A549 (cell line): ENCODE measurements at regions not wholly inside any gene's neighbourhood (a gene's known extent, or its start where the extent isn't known, plus 50 kb on each side); places are given as distances from the start of the nearest gene placed in this dataset.

Experiments used
- CEBPB ChIP-seq, 2 experiments: fragments of >200 bp in 1 of 2; sonication (Bioruptor Twin) in 1 of 2; formaldehyde crosslinking in 1 of 2; IDR thresholded peaks; 2 replicates each; pipeline ENCODE4 v1.6.1; 2012 to 2016
- CTCF ChIP-seq: fragments of >200 bp; sonication (Bioruptor Twin); formaldehyde crosslinking; IDR thresholded peaks from 3 replicates; pipeline ENCODE4 v1.5.1; 2016
- ELK1 ChIP-seq: fragments of 150-350 bp; IDR thresholded peaks from 2 replicates; pipeline ENCODE4 v1.6.1; 2014; ENCODE audit warnings: low read depth, mild to moderate bottlenecking, low read length
- JUN ChIP-seq, 2 experiments: fragments of >200 bp; sonication (Bioruptor Twin); formaldehyde crosslinking; IDR thresholded peaks; 2 replicates in 1 of 2; 3 replicates in 1 of 2; pipeline ENCODE4 v1.6.1; 2016 to 2017
- KDM1A ChIP-seq: fragments of 200-600 bp; sonication (generic); IDR thresholded peaks from 2 replicates; pipeline ENCODE4 v1.6.1; 2016; ENCODE audit warnings: low read depth, mild to moderate bottlenecking
- KDM5A ChIP-seq: fragments of 200-600 bp; sonication (generic); IDR thresholded peaks from 2 replicates; pipeline ENCODE4 v1.6.1; 2016; ENCODE audit warnings: antibody characterized with exemption, mild to moderate bottlenecking
- MAFK ChIP-seq: fragments of 450-650 bp; IDR thresholded peaks from 2 replicates; pipeline ENCODE4 v1.6.1; 2014; ENCODE audit not compliant: partially characterized antibody
- MYC ChIP-seq: IDR thresholded peaks from 2 replicates; pipeline ENCODE4 v1.6.1; 2012; ENCODE audit warnings: mild to moderate bottlenecking, inconsistent platforms, low read length, improper control_type of control experiment, borderline replicate concordance
- PHF8 ChIP-seq: fragments of 200-600 bp; sonication (generic); IDR thresholded peaks from 2 replicates; pipeline ENCODE4 v1.6.1; 2016; ENCODE audit warnings: low read depth, mild to moderate bottlenecking, antibody characterized with exemption, moderate library complexity, borderline replicate concordance
- POLR2A ChIP-seq: IDR thresholded peaks from 2 replicates; pipeline ENCODE4 v1.6.1; 2012; ENCODE audit warnings: mild to moderate bottlenecking, low read length
- RAD21 ChIP-seq, 2 experiments: fragments of >200 bp in 1 of 2; sonication (Bioruptor Twin) in 1 of 2; formaldehyde crosslinking in 1 of 2; IDR thresholded peaks in 1 of 2; conservative IDR thresholded peaks in 1 of 2; 2 replicates in 1 of 2; 3 replicates in 1 of 2; pipeline ENCODE4 v1.6.1; 2012 to 2018; ENCODE audit warnings: inconsistent platforms in 1 of 2
- REST ChIP-seq: fragments of 200-600 bp; sonication (generic); IDR thresholded peaks from 2 replicates; pipeline ENCODE4 v1.6.1; 2016; ENCODE audit warnings: antibody characterized with exemption, mild to moderate bottlenecking, moderate library complexity
- RNF2 ChIP-seq: fragments of 200-600 bp; sonication (generic); IDR thresholded peaks from 2 replicates; pipeline ENCODE4 v1.6.1; 2016; ENCODE audit warnings: low read depth, mild to moderate bottlenecking, antibody characterized with exemption, moderate library complexity, borderline replicate concordance
- ZNF302 ChIP-seq: fragments of 250-450 bp; sonication (Bioruptor Pico); IDR thresholded peaks from 2 replicates; pipeline ENCODE4 v1.9.0; 2021; ENCODE audit warnings: inconsistent platforms, mild to moderate bottlenecking, moderate library complexity

- TF ChIP-seq MAFK (no peak), ELK1 (no peak), RNF2 (no peak), CTCF (no peak), POLR2A (no peak), JUN (IDR thresholded peaks at IDR 0.05) (no peak), REST (no peak), RAD21 (conservative IDR thresholded peaks at IDR 0.05 in 1 of 2, IDR thresholded peaks at IDR 0.05 in 1 of 2) (no peak), KDM5A (no peak), KDM1A (no peak), CEBPB (IDR thresholded peaks at IDR 0.05) (no peak), PHF8 (no peak), MYC (no peak), ZNF302 (CRISPR knock-in tag) (no peak)
Measured at GRCh38 chr4:186999686-187000085, 276.0 kb upstream of the FAT1 start.
